H9 (cell line): ENCODE measurements at regions not wholly inside any gene's neighbourhood (a gene's known extent, or its start where the extent isn't known, plus 50 kb on each side); places are given as distances from the start of the nearest gene placed in this dataset.

Experiments
- DNase-seq: peaks from one replicate; pipeline ENCODE4 v3.0.0-alpha.2; 2017
- H2AFZ ChIP-seq: one replicate; pipeline ENCODE4 v1.6.1; 2013; ENCODE audit warnings: mild to moderate bottlenecking, low read length, control low read depth, moderate library complexity
- H2AK5ac ChIP-seq: 2 replicates; pipeline ENCODE4 v1.6.1; 2013; ENCODE audit warnings: low read length, control low read depth, mixed read lengths; ENCODE audit not compliant: insufficient read length
- H2BK120ac ChIP-seq: one replicate; pipeline ENCODE4 v1.6.1; 2013; ENCODE audit warnings: low read depth, mild to moderate bottlenecking, low read length, control low read depth, inconsistent platforms; ENCODE audit not compliant: poor library complexity, severe bottlenecking
- H2BK12ac ChIP-seq: 2 replicates; pipeline ENCODE4 v1.6.1; 2013; ENCODE audit warnings: low read length, control low read depth, mixed read lengths, low read depth; ENCODE audit not compliant: insufficient read length
- H2BK15ac ChIP-seq: 2 replicates; pipeline ENCODE4 v1.6.1; 2013; ENCODE audit warnings: low read depth, low read length, control low read depth
- H2BK20ac ChIP-seq: one replicate; pipeline ENCODE4 v1.6.1; 2013; ENCODE audit warnings: low read depth, mild to moderate bottlenecking, low read length, control low read depth, inconsistent platforms; ENCODE audit not compliant: poor library complexity, severe bottlenecking
- H2BK5ac ChIP-seq: 2 replicates; pipeline ENCODE4 v1.6.1; 2013; ENCODE audit warnings: low read length, control low read depth, mixed read lengths; ENCODE audit not compliant: insufficient read length
- H3K14ac ChIP-seq: 2 replicates; pipeline ENCODE4 v1.6.1; 2013; ENCODE audit warnings: low read length, control low read depth; ENCODE audit not compliant: insufficient read depth
- H3K18ac ChIP-seq: 2 replicates; pipeline ENCODE4 v1.6.1; 2013; ENCODE audit warnings: low read depth, mild to moderate bottlenecking, mixed read lengths, low read length, control low read depth; ENCODE audit not compliant: insufficient read length
- H3K23ac ChIP-seq: 2 replicates; pipeline ENCODE4 v1.6.1; 2013; ENCODE audit warnings: low read length, control low read depth, mixed read lengths, low read depth; ENCODE audit not compliant: insufficient read length
- H3K23me2 ChIP-seq: 2 replicates; pipeline ENCODE4 v1.6.1; 2013; ENCODE audit warnings: low read depth, mild to moderate bottlenecking, mixed read lengths, low read length, control low read depth; ENCODE audit not compliant: insufficient read length, poor library complexity, severe bottlenecking
- H3K27ac ChIP-seq: 2 replicates; pipeline ENCODE4 v1.5.1; 2013; ENCODE audit warnings: low read length, control low read depth, mixed read lengths, low read depth; ENCODE audit not compliant: insufficient read length
- H3K27me3 ChIP-seq: 2 replicates; pipeline ENCODE4 v1.6.1; 2013; ENCODE audit warnings: low read length, control low read depth, inconsistent platforms; ENCODE audit not compliant: insufficient read depth
- H3K4ac ChIP-seq: 2 replicates; pipeline ENCODE4 v1.6.1; 2013; ENCODE audit warnings: low read depth, mild to moderate bottlenecking, control low read depth, inconsistent platforms, low read length, moderate library complexity
- H3K4me1 ChIP-seq: 2 replicates; pipeline ENCODE4 v1.6.1; 2013; ENCODE audit warnings: low read length, control low read depth, inconsistent platforms; ENCODE audit not compliant: insufficient read depth
- H3K4me2 ChIP-seq: 2 replicates; pipeline ENCODE4 v1.6.1; 2013; ENCODE audit warnings: low read length, control low read depth, mixed read lengths; ENCODE audit not compliant: insufficient read length, insufficient read depth
- H3K56ac ChIP-seq: 2 replicates; pipeline ENCODE4 v1.6.1; 2013; ENCODE audit warnings: low read depth, mild to moderate bottlenecking, mixed read lengths, low read length, control low read depth; ENCODE audit not compliant: insufficient read length
- H3K79me1 ChIP-seq: 2 replicates; pipeline ENCODE4 v1.6.1; 2013; ENCODE audit warnings: low read depth, mild to moderate bottlenecking, moderate library complexity, low read length, control low read depth, inconsistent platforms; ENCODE audit not compliant: insufficient read depth, poor library complexity, severe bottlenecking
- H3K79me2 ChIP-seq: 2 replicates; pipeline ENCODE4 v1.6.1; 2013; ENCODE audit warnings: low read length, control low read depth, inconsistent platforms; ENCODE audit not compliant: insufficient read depth
- H3K9ac ChIP-seq: 2 replicates; pipeline ENCODE4 v1.6.1; 2013; ENCODE audit warnings: low read length, control low read depth, mixed read lengths; ENCODE audit not compliant: insufficient read length; ENCODE audit errors: extremely low read depth
- H3K9me3 ChIP-seq: one replicate; pipeline ENCODE4 v1.6.1; 2013; ENCODE audit warnings: low read depth, low read length, inconsistent platforms; ENCODE audit not compliant: control insufficient read depth
- H3T11ph ChIP-seq: one replicate; pipeline ENCODE4 v1.6.1; 2013; ENCODE audit warnings: mild to moderate bottlenecking, low read length, control low read depth, inconsistent platforms
- H4K20me1 ChIP-seq: one replicate; pipeline ENCODE4 v1.6.1; 2013; ENCODE audit not compliant: control insufficient read depth, insufficient read length, insufficient read depth
- H4K5ac ChIP-seq: 2 replicates; pipeline ENCODE4 v1.6.1; 2013; ENCODE audit warnings: low read depth, mild to moderate bottlenecking, mixed read lengths, low read length, control low read depth; ENCODE audit not compliant: insufficient read length
- H4K8ac ChIP-seq: replicated peaks from 2 replicates; pipeline ENCODE4 v1.6.1; 2013; ENCODE audit warnings: low read length, control low read depth, mixed read lengths, low read depth; ENCODE audit not compliant: insufficient read length
- H4K91ac ChIP-seq: 2 replicates; pipeline ENCODE4 v1.6.1; 2013; ENCODE audit warnings: low read depth, mild to moderate bottlenecking, moderate library complexity, mixed read lengths, low read length, control low read depth; ENCODE audit not compliant: insufficient read length
- H3K27ac Mint-ChIP-seq, 3 experiments: 2 replicates in 2 of 3; 3 replicates in 1 of 3; pipeline ENCODE4 v1.8.0; 2020 to 2021; ENCODE audit warnings: mixed read lengths in 3 of 3, mild to moderate bottlenecking in 1 of 3, moderate library complexity in 1 of 3
- H3K27me3 Mint-ChIP-seq: 2 replicates; pipeline ENCODE4 v1.8.0; 2021; ENCODE audit warnings: low read depth, mild to moderate bottlenecking, moderate library complexity, mixed read lengths
- H3K36me3 Mint-ChIP-seq, 3 experiments: 2 replicates in 2 of 3; 3 replicates in 1 of 3; pipeline ENCODE4 v1.8.0; 2020 to 2021; ENCODE audit warnings: low read depth in 3 of 3, mixed read lengths in 3 of 3; ENCODE audit not compliant: insufficient read depth in 1 of 3
- H3K4me1 Mint-ChIP-seq, 2 experiments: 2 replicates each; pipeline ENCODE4 v1.8.0; 2020; ENCODE audit warnings: mixed read lengths in 2 of 2
- H3K4me3 Mint-ChIP-seq, 2 experiments: 2 replicates in 1 of 2; 3 replicates in 1 of 2; pipeline ENCODE4 v1.8.0; 2020 to 2021; ENCODE audit warnings: mild to moderate bottlenecking in 2 of 2, mixed read lengths in 2 of 2, moderate library complexity in 1 of 2
- H3K9me3 Mint-ChIP-seq, 2 experiments: 2 replicates in 1 of 2; 3 replicates in 1 of 2; pipeline ENCODE4 v1.8.0; 2020; ENCODE audit warnings: mild to moderate bottlenecking in 2 of 2, mixed read lengths in 2 of 2, moderate library complexity in 1 of 2
- CTCF ChIP-seq: fragments of 200-600 bp; sonication (generic); conservative IDR thresholded peaks from 3 replicates; pipeline ENCODE4 v1.8.0; 2021; ENCODE audit warnings: antibody characterized with exemption, mild to moderate bottlenecking
- WGBS: extraction: QIAGEN DNeasy Blood & Tissue Kit; methylation state at CpG from one replicate; pipeline ENCODE4 v1.1.7; 2013; ENCODE audit warnings: missing lambda C conversion rate, low lambda C conversion rate, mixed read lengths; ENCODE audit not compliant: insufficient read length; ENCODE audit errors: extremely low coverage; 5-methylcytosine and 5-hydroxymethylcytosine counted together

- Histone ChIP-seq H2BK120ac (no peak overlapping the region), H2BK15ac (no peak overlapping the region), H4K8ac (no peak overlapping the region), H3K4me1 (no peaks in the 10 kb centered on the region), H2AK5ac (no peak overlapping the region), H3K18ac (no peak overlapping the region), H2BK5ac (no peak overlapping the region), H3K27me3 (no peaks in the 10 kb centered on the region), H3K23me2 (no peaks in the 10 kb centered on the region), H2AFZ (no peak overlapping the region), H3K4me2 (no peak overlapping the region), H4K91ac (no peak overlapping the region), H3T11ph (no peak overlapping the region), H4K5ac (no peak overlapping the region), H3K56ac (no peak overlapping the region), H4K20me1 (no peaks in the 10 kb centered on the region), H2BK12ac (no peak overlapping the region), H3K14ac (no peak overlapping the region), H3K27ac (no peak overlapping the region), H3K79me2 (no peaks in the 10 kb centered on the region), H2BK20ac (no peak overlapping the region), H3K9ac (no peak overlapping the region), H3K4ac (no peak overlapping the region), H3K9me3 (no peaks in the 10 kb centered on the region), H3K79me1 (no peaks in the 10 kb centered on the region), H3K23ac (no peak overlapping the region)
- no peak overlapping the region for H3K4me3 Mint-ChIP-seq
- peaks cover 16% of the 10 kb centered on the region in 2 experiments for H3K4me1 Mint-ChIP-seq
- H3K9me3 Mint-ChIP-seq, result no peaks in the 10 kb centered on the region
- DNase-seq, result no peak
- no peak for TF ChIP-seq CTCF
- WGBS, result no CpG with 5 or more reads among the region's 1 CpG
- H3K27me3 Mint-ChIP-seq, result no peaks in the 10 kb centered on the region
- no peaks in the 10 kb centered on the region for H3K36me3 Mint-ChIP-seq
- H3K27ac Mint-ChIP-seq, result no peak overlapping the region; a peak in 1 of 7 replicates
Observed at GRCh38 chr2:53095664-53096063, 671.9 kb upstream of the CHAC2 start.
